ENCODE measurements at regions not wholly inside any gene's neighbourhood (a gene's known extent, or its start where the extent isn't known, plus 50 kb on each side); places are given as distances from the start of the nearest gene placed in this dataset.

- DNase-seq (ENCODE audit: low read depth), result no peak
- H3K4me3 ChIP-seq (ENCODE audit: low read depth, low read length), result no peak overlapping the region
- TF ChIP-seq, protein P1, sequence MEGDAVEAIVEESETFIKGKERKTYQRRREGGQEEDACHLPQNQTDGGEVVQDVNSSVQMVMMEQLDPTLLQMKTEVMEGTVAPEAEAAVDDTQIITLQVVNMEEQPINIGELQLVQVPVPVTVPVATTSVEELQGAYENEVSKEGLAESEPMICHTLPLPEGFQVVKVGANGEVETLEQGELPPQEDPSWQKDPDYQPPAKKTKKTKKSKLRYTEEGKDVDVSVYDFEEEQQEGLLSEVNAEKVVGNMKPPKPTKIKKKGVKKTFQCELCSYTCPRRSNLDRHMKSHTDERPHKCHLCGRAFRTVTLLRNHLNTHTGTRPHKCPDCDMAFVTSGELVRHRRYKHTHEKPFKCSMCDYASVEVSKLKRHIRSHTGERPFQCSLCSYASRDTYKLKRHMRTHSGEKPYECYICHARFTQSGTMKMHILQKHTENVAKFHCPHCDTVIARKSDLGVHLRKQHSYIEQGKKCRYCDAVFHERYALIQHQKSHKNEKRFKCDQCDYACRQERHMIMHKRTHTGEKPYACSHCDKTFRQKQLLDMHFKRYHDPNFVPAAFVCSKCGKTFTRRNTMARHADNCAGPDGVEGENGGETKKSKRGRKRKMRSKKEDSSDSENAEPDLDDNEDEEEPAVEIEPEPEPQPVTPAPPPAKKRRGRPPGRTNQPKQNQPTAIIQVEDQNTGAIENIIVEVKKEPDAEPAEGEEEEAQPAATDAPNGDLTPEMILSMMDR (conservative IDR thresholded peaks at IDR 0.05; ENCODE audit: low read depth, low read length), result no peak
These were observed 61.6 kb upstream of the DYRK2 start for GRCh38 chr12:67586951-67587350.

DNA sequence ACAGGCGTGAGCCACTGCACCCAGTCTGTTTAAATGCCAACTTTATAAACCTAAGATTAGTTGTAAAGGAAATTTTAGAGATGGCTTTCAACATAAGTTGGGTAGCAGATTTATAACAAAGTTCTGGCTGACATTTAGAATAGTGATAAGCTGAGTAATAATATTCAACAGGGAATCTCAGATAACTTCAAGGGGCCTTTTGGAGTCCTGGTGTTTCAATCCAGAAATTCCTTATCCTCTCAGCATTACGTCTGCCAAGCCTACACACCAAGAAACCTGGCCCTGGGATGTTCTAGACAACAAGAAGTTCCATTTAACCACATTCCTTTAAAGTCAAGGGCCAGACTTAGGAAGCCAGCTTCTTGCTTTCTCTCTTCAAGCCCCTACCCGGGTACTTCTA lies 59.5 kb upstream of the DYRK2 start:
- TF ChIP-seq, protein P1 (conservative IDR thresholded peaks at IDR 0.05; ENCODE audit: low read depth, low read length), result no peak
- H3K4me3 ChIP-seq (ENCODE audit: low read depth, low read length), result no peak overlapping the region
- DNase-seq (ENCODE audit: low read depth), result no peak

GRCh38 chr12:67590149-67590790 lies 58.3 kb upstream of the DYRK2 start:
- no peak overlapping the region for H3K4me3 ChIP-seq (ENCODE audit: low read depth, low read length)
- TF ChIP-seq, protein P1 (conservative IDR thresholded peaks at IDR 0.05; ENCODE audit: low read depth, low read length), result no peak
- no peak for DNase-seq (ENCODE audit: low read depth)

GRCh38 chr12:67592228-67593011 lies 56.1 kb upstream of the DYRK2 start:
- no peak overlapping the region for H3K4me3 ChIP-seq (ENCODE audit: low read depth, low read length)
- TF ChIP-seq, protein P1 (conservative IDR thresholded peaks at IDR 0.05; ENCODE audit: low read depth, low read length), result no peak

GRCh38 chr12:67593041-67593440 lies 55.5 kb upstream of the DYRK2 start:
- no peak for DNase-seq (ENCODE audit: low read depth)
- TF ChIP-seq, protein P1 (conservative IDR thresholded peaks at IDR 0.05; ENCODE audit: low read depth, low read length), result no peak
- no peak overlapping the region for H3K4me3 ChIP-seq (ENCODE audit: low read depth, low read length)

More at GRCh38 chr12:67592228-67593011, 56.1 kb upstream of the DYRK2 start:
- peak; percentile 56 for DNase-seq (ENCODE audit: low read depth)

- TF ChIP-seq, protein P1 (conservative IDR thresholded peaks at IDR 0.05; ENCODE audit: low read depth, low read length), result no peak
- no peak for DNase-seq (ENCODE audit: low read depth)
- H3K4me3 ChIP-seq (ENCODE audit: low read depth, low read length), result no peak overlapping the region
These were observed 54.8 kb upstream of the DYRK2 start for GRCh38 chr12:67593461-67594330.
